ENCODE measurements at regions not wholly inside any gene's neighbourhood (a gene's known extent, or its start where the extent isn't known, plus 50 kb on each side); places are given as distances from the start of the nearest gene placed in this dataset.

- Histone ChIP-seq H3K4me3 (replicated peaks in 1 of 4; ENCODE audit: control extremely low read depth in 1 of 4, insufficient read depth in 1 of 4, low read depth in 3 of 4, low read length in 4 of 4) (no peak overlapping the region), H3K4me1 (ENCODE audit: control insufficient read depth, extremely low read depth, insufficient read depth, low read length) (no peaks in the 10 kb centered on the region), H3K9me3 (ENCODE audit: control insufficient read depth, insufficient read depth, low read depth, low read length) (no peaks in the 10 kb centered on the region), H4K20me1 (ENCODE audit: control insufficient read depth, extremely low read depth, insufficient read depth, low read length) (no peaks in the 10 kb centered on the region), H3K9ac (ENCODE audit: insufficient read depth, low read length) (no peak overlapping the region), H3K27ac (ENCODE audit: insufficient read depth, low read length) (no peak overlapping the region), H3K36me3 (ENCODE audit: control insufficient read depth, insufficient read depth, low read length) (no peaks in the 10 kb centered on the region), H3K4me2 (ENCODE audit: extremely low read depth, insufficient read depth, low read length) (no peak overlapping the region), H3K79me2 (ENCODE audit: control insufficient read depth, insufficient read depth, low read length) (no peaks in the 10 kb centered on the region), H2AFZ (ENCODE audit: low read length) (no peak overlapping the region), H3K27me3 (ENCODE audit: control insufficient read depth, insufficient read depth, low read length) (no peaks in the 10 kb centered on the region)
- TF ChIP-seq EZH2 (IDR thresholded peaks at IDR 0.05; ENCODE audit: low read length, missing control alignments) (no peak), CTCF (conservative IDR thresholded peaks at IDR 0.05 in 1 of 2, IDR thresholded peaks at IDR 0.05 in 1 of 2; ENCODE audit: low read depth in 1 of 2, low read length in 2 of 2) (no peak)
- no peak for DNase-seq (ENCODE audit: low read depth in 2 of 2)
Measured at GRCh38 chr16:55380485-55380884, 56.5 kb downstream of the IRX6 start.

DNA sequence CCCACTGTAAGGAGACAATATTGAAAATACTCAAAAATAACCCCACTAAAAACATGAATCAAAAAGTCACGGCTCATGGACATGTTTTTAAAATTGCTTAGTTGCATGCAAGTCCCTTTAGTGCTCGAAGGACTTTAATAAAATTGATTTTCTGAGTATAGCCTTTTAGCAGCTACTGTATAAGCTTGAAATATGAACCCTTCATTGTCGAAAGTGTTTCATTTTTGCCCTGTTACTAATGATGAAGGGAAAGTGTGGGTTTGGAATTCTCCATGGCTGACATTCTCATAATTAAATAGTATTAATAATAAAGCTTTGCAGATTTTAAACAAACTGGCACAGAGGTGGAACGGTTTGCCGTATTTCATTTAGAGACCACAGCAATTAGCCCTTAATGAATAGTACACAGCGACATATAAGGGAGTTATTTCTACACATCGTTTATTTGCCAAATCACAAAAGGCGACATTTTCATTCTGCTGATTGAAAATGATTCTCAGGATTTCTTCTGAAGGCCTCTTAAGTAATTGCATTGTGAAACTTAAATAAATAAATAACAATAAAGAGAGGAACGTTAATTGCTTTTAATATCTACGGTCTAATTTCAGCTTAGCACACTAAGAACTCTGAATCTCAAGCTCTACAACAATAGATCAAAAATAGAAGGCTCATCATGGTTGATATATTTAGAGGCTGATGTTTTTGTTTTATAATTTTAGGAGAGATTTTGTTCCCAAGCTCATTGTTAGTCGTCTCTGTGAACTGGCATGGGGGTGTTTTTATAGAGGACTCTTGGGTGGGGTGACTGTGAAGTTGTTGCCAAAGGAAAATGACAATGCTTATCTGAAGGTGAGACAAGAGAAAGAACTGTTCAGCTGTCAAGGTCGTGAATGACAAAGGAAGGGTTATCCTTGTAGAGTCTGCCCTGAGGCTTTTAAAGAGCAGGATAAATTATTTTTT lies 60.6 kb downstream of the IRX6 start:
- no peak for TF ChIP-seq CTCF (conservative IDR thresholded peaks at IDR 0.05 in 1 of 2, IDR thresholded peaks at IDR 0.05 in 1 of 2; ENCODE audit: low read depth in 1 of 2, low read length in 2 of 2)
- no peak for TF ChIP-seq EZH2 (IDR thresholded peaks at IDR 0.05; ENCODE audit: low read length, missing control alignments)

DNA sequence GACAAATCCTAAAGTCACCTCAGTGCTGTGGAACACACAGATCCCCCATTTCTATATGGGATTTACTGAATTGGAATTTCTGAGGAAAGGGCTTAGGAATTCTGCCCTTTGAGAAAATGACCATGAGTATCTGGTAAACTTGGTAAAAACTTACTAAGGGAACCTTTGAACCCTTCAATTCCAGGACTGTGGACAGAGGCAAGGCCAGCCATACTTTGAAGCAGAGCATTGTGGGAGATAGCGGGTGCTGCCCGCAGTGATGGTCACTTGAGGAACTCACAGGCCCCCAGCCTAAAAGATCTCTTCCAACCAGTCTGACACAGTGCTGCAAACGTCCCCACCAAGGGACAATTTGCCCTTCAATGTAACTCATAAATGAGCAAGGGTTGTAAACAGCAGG lies 61.4 kb downstream of the IRX6 start:
- H3K4me2 ChIP-seq (ENCODE audit: extremely low read depth, insufficient read depth, low read length) = no peak overlapping the region
- H3K9me3 ChIP-seq (ENCODE audit: control insufficient read depth, insufficient read depth, low read depth, low read length) = no peaks in the 10 kb centered on the region
- no peak overlapping the region for H3K4me3 ChIP-seq (replicated peaks in 1 of 4; ENCODE audit: control extremely low read depth in 1 of 4, insufficient read depth in 1 of 4, low read depth in 3 of 4, low read length in 4 of 4)
- no peak overlapping the region for H2AFZ ChIP-seq (ENCODE audit: low read length)
- H3K27ac ChIP-seq (ENCODE audit: insufficient read depth, low read length) = no peak overlapping the region
- no peaks in the 10 kb centered on the region for H3K36me3 ChIP-seq (ENCODE audit: control insufficient read depth, insufficient read depth, low read length)
- DNase-seq (ENCODE audit: low read depth in 2 of 2) = no peak
- no peak overlapping the region for H3K9ac ChIP-seq (ENCODE audit: insufficient read depth, low read length)
- H3K79me2 ChIP-seq (ENCODE audit: control insufficient read depth, insufficient read depth, low read length) = no peaks in the 10 kb centered on the region
- no peaks in the 10 kb centered on the region for H4K20me1 ChIP-seq (ENCODE audit: control insufficient read depth, extremely low read depth, insufficient read depth, low read length)
- no peaks in the 10 kb centered on the region for H3K4me1 ChIP-seq (ENCODE audit: control insufficient read depth, extremely low read depth, insufficient read depth, low read length)
- H3K27me3 ChIP-seq (ENCODE audit: control insufficient read depth, insufficient read depth, low read length) = no peaks in the 10 kb centered on the region
- no peak for TF ChIP-seq EZH2 (IDR thresholded peaks at IDR 0.05; ENCODE audit: low read length, missing control alignments)
- TF ChIP-seq CTCF (conservative IDR thresholded peaks at IDR 0.05 in 1 of 2, IDR thresholded peaks at IDR 0.05 in 1 of 2; ENCODE audit: low read depth in 1 of 2, low read length in 2 of 2) = no peak

More for the DNA sequence above, 60.6 kb downstream of the IRX6 start:
- Histone ChIP-seq H3K79me2 (ENCODE audit: control insufficient read depth, insufficient read depth, low read length) (no peaks in the 10 kb centered on the region), H3K9ac (ENCODE audit: insufficient read depth, low read length) (no peak overlapping the region), H2AFZ (ENCODE audit: low read length) (no peak overlapping the region), H3K36me3 (ENCODE audit: control insufficient read depth, insufficient read depth, low read length) (no peaks in the 10 kb centered on the region), H3K4me2 (ENCODE audit: extremely low read depth, insufficient read depth, low read length) (no peak overlapping the region), H3K27me3 (ENCODE audit: control insufficient read depth, insufficient read depth, low read length) (no peaks in the 10 kb centered on the region), H4K20me1 (ENCODE audit: control insufficient read depth, extremely low read depth, insufficient read depth, low read length) (no peaks in the 10 kb centered on the region), H3K9me3 (ENCODE audit: control insufficient read depth, insufficient read depth, low read depth, low read length) (no peaks in the 10 kb centered on the region), H3K4me1 (ENCODE audit: control insufficient read depth, extremely low read depth, insufficient read depth, low read length) (no peaks in the 10 kb centered on the region), H3K4me3 (replicated peaks in 1 of 4; ENCODE audit: control extremely low read depth in 1 of 4, insufficient read depth in 1 of 4, low read depth in 3 of 4, low read length in 4 of 4) (no peak overlapping the region), H3K27ac (ENCODE audit: insufficient read depth, low read length) (no peak overlapping the region)
- DNase-seq (ENCODE audit: low read depth in 2 of 2) = no peak
